HG03460 (cell line): ENCODE measurements at regions not wholly inside any gene's neighbourhood (a gene's known extent, or its start where the extent isn't known, plus 50 kb on each side); places are given as distances from the start of the nearest gene placed in this dataset.

Experiments used
- ATAC-seq: cut with Tn5 transposase; IDR thresholded peaks from one replicate; pipeline ENCODE4 v1.9.1; 2021; ENCODE audit not compliant: unreplicated experiment

DNA sequence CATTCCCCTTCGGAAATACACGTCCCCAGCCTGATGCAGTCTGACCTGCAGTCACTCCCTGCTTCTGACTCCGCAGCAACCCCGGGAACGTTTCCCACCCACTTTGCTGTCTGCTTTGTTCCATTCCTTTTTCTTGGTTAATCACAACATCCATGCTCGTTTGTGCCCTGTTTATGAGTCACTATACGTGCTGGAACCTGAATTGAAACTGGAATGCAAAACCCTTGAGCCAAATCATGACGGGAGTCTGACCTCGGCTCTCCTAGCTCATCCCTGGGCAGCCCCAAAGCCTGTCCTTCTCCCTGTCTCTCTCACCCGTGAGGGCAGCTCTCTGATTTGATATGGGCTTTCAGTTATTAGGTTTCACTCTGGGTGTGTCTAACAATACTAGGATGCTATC is 57.1 kb upstream of the RNF152 start:
- no peak for ATAC-seq

- no peak for ATAC-seq
These were observed 56.1 kb upstream of the RNF152 start for GRCh38 chr18:61948846-61949438.

GRCh38 chr18:61948281-61948741 is 55.5 kb upstream of the RNF152 start:
- ATAC-seq, result no peak

DNA sequence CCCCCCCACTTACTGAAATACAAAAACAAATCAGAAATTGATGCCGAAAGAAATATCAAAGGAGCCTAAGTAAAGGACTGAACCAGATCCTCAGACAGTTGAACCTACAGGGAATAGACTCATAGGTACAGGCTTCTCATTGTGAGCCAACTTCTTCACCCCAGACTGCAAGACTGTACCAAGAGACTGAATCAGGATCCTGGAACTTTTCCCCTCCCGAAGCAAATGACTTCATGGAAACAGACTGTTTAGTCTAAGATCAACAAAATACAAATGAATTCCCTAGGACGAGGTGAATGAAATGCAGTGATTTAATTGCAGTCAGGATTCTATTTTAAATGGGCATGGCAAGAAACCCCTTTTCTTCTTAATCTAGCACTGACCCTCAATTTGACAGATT is 53.6 kb upstream of the RNF152 start:
- no peak for ATAC-seq

DNA sequence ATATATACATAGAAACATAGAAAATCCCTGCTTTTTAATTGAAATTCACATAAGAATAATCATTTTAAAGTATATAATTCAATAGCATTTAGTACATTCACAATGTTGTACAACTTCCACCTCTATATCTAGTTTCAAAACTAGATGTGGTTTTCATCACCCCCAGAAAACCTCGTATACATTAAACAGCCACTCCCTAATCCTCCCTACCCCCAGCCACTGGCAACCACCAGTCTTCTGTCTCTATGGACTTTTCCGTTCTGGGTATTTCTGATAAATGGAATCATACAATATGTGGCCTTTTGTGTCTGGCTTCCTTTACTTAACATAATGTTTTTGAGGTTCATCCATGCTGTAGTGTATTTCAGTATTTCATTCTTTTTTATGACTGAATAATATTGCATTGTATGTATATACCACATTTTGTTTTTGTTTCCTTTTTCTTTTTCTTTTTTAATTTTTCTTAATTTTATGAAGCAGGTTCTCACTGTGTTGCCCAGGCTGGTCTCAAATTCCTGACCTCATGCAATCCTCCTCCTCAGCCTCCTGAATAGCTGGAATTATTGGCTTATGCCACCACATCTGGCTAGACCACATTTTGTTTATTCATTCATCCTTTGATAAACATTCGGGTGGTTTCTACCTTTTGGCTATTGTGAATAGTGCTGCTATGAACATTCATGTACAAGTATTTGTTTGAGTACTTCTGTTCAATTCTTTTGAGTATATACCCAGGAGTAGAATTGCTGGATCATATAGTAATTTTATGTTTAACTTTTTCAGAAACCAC is 50.6 kb upstream of the RNF152 start:
- no peak for ATAC-seq
